Upper lobe of left lung (tissue), 4 donors: ENCODE measurements at regions not wholly inside any gene's neighbourhood (a gene's known extent, or its start where the extent isn't known, plus 50 kb on each side); places are given as distances from the start of the nearest gene placed in this dataset.

Source experiments
- CTCF ChIP-seq, 6 experiments: fragments of 450-650 bp in 4 of 6; fragments of 200-600 bp in 2 of 6; sonication (generic) in 2 of 6; IDR thresholded peaks; one replicate each; pipeline ENCODE4 v1.5.1; 2016 to 2019; ENCODE audit warnings: antibody characterized with exemption in 6 of 6
- EP300 ChIP-seq, 4 donors: sonication (generic); formaldehyde crosslinking; IDR thresholded peaks; one replicate each; pipeline ENCODE4 v1.5.1; 2017; ENCODE audit warnings: antibody characterized with exemption in 4 of 4, control low read depth in 2 of 4
- POLR2AphosphoS5 ChIP-seq, 2 donors: sonication (generic); formaldehyde crosslinking; IDR thresholded peaks; one replicate each; pipeline ENCODE4 v1.5.1; 2017; ENCODE audit warnings: antibody characterized with exemption in 2 of 2

GRCh38 chr4:164621886-164622521 is 131.9 kb upstream of the SMIM31 start:
- TF ChIP-seq CTCF (IDR thresholded peaks at IDR 0.05), result no peak
- no peak for TF ChIP-seq POLR2AphosphoS5 (IDR thresholded peaks at IDR 0.05)
- TF ChIP-seq EP300 (IDR thresholded peaks at IDR 0.05), result no peak
